Stomach (tissue), 8 donors: ENCODE measurements at regions not wholly inside any gene's neighbourhood (a gene's known extent, or its start where the extent isn't known, plus 50 kb on each side); places are given as distances from the start of the nearest gene placed in this dataset.
"Not testable (repeated sequence)": the region's sequence is repeated elsewhere in the genome, so short reads cannot be mapped to it uniquely, and the experiment has no call there.

Experiments used
- DNase-seq, 2 donors: peaks; one replicate each; pipeline versions ENCODE4 v3.0.0 to v3.0.0-alpha.2; 2013 to 2019
- H3K27ac ChIP-seq, 5 donors: fragments of 200-600 bp in 4 of 5; sonication (generic) in 4 of 5; one replicate each; pipeline ENCODE4 v1.5.1; 2013 to 2019; ENCODE audit warnings: mild to moderate bottlenecking in 1 of 5, moderate library complexity in 1 of 5
- H3K27me3 ChIP-seq, 3 donors: fragments of 200-600 bp; sonication (generic); one replicate each; pipeline ENCODE4 v1.5.1; 2017 to 2019; ENCODE audit warnings: mixed run types in 1 of 3
- H3K36me3 ChIP-seq, 4 donors: fragments of 200-600 bp; sonication (generic); 1 replicate in 3 of 4; 2 replicates in 1 of 4; pipeline ENCODE4 v1.5.1; 2016 to 2019
- H3K4me1 ChIP-seq, 4 donors: fragments of 200-600 bp; sonication (generic); one replicate each; pipeline ENCODE4 v1.5.1; 2016 to 2019
- H3K4me3 ChIP-seq, 4 donors: fragments of 200-600 bp; sonication (generic) in 3 of 4; one replicate each; pipeline ENCODE4 v1.5.1; 2016 to 2019; ENCODE audit warnings: mild to moderate bottlenecking in 1 of 4
- H3K9me3 ChIP-seq, 4 donors: fragments of 200-600 bp; sonication (generic); one replicate each; pipeline ENCODE4 v1.5.1; 2016 to 2019
- CTCF ChIP-seq, 7 experiments: fragments of 450-650 bp in 4 of 7; fragments of 200-600 bp in 3 of 7; sonication (generic) in 3 of 7; IDR thresholded peaks; one replicate each; pipeline ENCODE4 v1.5.1; 2016 to 2019; ENCODE audit warnings: antibody characterized with exemption in 7 of 7, control low read depth in 2 of 7, mild to moderate bottlenecking in 1 of 7
- EP300 ChIP-seq: sonication (generic); formaldehyde crosslinking; IDR thresholded peaks from one replicate; pipeline ENCODE4 v1.6.1; 2017; ENCODE audit warnings: antibody characterized with exemption
- POLR2A ChIP-seq, 4 donors: fragments of 450-650 bp; IDR thresholded peaks; one replicate each; pipeline ENCODE4 v1.6.1; 2016; ENCODE audit warnings: antibody characterized with exemption in 4 of 4, control low read depth in 2 of 4, mild to moderate bottlenecking in 1 of 4, moderate library complexity in 1 of 4
- POLR2AphosphoS5 ChIP-seq, 3 donors: sonication (generic); formaldehyde crosslinking; IDR thresholded peaks; one replicate each; pipeline ENCODE4 v1.6.1; 2016; ENCODE audit warnings: antibody characterized with exemption in 3 of 3
- WGBS, 5 donors: extraction: QIAGEN DNeasy Blood & Tissue Kit in 3 of 5; methylation state at CpG; one replicate each; pipeline versions ENCODE4 v1.1.5 to v1.1.7; 2013 to 2018; 5-methylcytosine and 5-hydroxymethylcytosine counted together
- intact Hi-C: fragments of 100-400 bp; cut with DNase I; formaldehyde crosslinking; loops from one replicate; pipeline ENCODE4 v1.15.1; 2023; ENCODE audit warnings: low total_unique reads
- donor health status: healthy with polysubstance abuse.
- donor health status: Bipolar disorder and iron deficiency.
- donor health status: healthy.

GRCh38 chr15:96974761-96975160 is 644.3 kb downstream of the NR2F2 start:
- Histone ChIP-seq H3K36me3 (no peaks in the 10 kb centered on the region), H3K4me1 (no peaks in the 10 kb centered on the region), H3K27me3 (no peaks in the 10 kb centered on the region), H3K4me3 (no peak overlapping the region), H3K27ac (no peak overlapping the region), H3K9me3 (no peaks in the 10 kb centered on the region)
- TF ChIP-seq POLR2AphosphoS5 (IDR thresholded peaks at IDR 0.05) (no peak), CTCF (IDR thresholded peaks at IDR 0.05) (no peak), EP300 (no peak), POLR2A (IDR thresholded peaks at IDR 0.05) (no peak)
- no peak for DNase-seq
- intact Hi-C loops = no loop called here

DNA sequence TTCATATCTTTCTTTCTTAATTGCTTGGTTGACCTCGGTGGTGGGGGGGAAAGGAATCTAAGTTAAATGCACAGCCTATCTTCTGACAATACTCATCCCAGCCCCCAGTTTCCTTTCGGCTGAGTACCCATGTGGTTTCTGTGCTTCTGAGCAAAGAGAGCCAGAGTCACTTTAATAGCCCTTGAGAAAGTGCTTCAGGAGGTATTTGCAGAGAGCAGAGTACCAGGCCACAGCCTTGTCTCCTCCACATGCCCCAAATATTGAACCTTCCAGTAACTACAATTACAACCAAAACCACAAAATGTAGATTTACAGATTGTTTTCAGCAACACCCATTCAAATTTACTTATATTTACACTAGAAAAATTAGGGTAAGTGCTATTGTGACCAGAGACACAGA is 647.4 kb downstream of the NR2F2 start:
- DNase-seq = no peak
- TF ChIP-seq POLR2A (IDR thresholded peaks at IDR 0.05) (no peak), CTCF (IDR thresholded peaks at IDR 0.05) (no peak), POLR2AphosphoS5 (IDR thresholded peaks at IDR 0.05) (no peak), EP300 (no peak)
- 22 to 62% (median 58%) methylated on average over 2 of the region's 2 CpGs for WGBS, 5 donors
- no peaks in the 10 kb centered on the region for H3K27me3 ChIP-seq
- H3K4me1 ChIP-seq = no peaks in the 10 kb centered on the region
- no peak overlapping the region for H3K4me3 ChIP-seq
- no peaks in the 10 kb centered on the region for H3K9me3 ChIP-seq
- H3K36me3 ChIP-seq = no peaks in the 10 kb centered on the region
- H3K27ac ChIP-seq = peak overlapping the region in 1 of 5 donors; percentile 11
- intact Hi-C loops = no loop called here

DNA sequence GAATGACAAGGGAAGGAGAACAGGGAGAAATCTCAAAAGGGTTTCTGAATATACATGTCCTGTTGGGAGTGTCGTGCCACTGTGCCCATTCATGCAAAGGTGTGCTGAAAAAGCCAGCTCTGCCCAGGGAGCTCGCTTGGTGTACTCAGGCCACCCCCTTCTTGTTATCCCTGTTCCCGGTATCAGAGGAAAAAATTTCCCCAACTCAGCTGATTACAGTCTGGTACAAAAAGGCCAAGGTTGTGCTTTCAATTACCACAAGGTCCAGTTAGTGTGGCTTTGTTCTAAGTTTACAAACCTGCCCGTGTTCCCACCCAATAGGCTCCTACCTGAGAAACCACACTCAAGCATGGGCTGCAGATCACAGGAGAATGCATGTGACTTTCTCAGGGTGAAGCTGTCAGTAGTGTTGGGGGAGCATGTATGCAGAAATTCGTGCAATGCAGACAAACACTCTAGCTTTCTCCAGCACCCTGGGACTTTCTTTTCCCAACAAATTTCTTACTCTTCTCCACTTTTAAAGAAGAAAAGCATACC is 648.5 kb downstream of the NR2F2 start:
- no peak overlapping the region for H3K4me3 ChIP-seq
- peaks cover 0 to 2% (median 0%) of the 10 kb centered on the region in 4 donors for H3K9me3 ChIP-seq
- no peak overlapping the region for H3K27ac ChIP-seq
- WGBS, 5 donors = 24 to 61% (median 30%) methylated on average over 5 of the region's 5 CpGs
- intact Hi-C loops = no loop called here
- H3K36me3 ChIP-seq = no peaks in the 10 kb centered on the region
- TF ChIP-seq POLR2A (IDR thresholded peaks at IDR 0.05) = no peak
- no peak for TF ChIP-seq CTCF (IDR thresholded peaks at IDR 0.05)
- no peak for TF ChIP-seq EP300
- no peak for TF ChIP-seq POLR2AphosphoS5 (IDR thresholded peaks at IDR 0.05)
- H3K27me3 ChIP-seq = no peaks in the 10 kb centered on the region
- peak in 1 of 2 donors; percentile 41 for DNase-seq
- no peaks in the 10 kb centered on the region for H3K4me1 ChIP-seq

GRCh38 chr15:96984121-96984671 is 653.7 kb downstream of the NR2F2 start:
- H3K27ac ChIP-seq, H3K27me3 ChIP-seq, DNase-seq, H3K4me1 ChIP-seq, intact Hi-C loops, H3K4me3 ChIP-seq, H3K36me3 ChIP-seq: not testable (repeated sequence)
- H3K9me3 ChIP-seq = peaks cover 0 to 14% (median 9%) of the 10 kb centered on the region in 4 donors
- 94 to 98% (median 96%) methylated on average over 34 to 58 of the region's 58 CpGs for WGBS, 5 donors

GRCh38 chr15:96992817-96993216 is 662.3 kb downstream of the NR2F2 start:
- Histone ChIP-seq H3K27me3 (no peaks in the 10 kb centered on the region), H3K4me3 (no peak overlapping the region), H3K36me3 (no peaks in the 10 kb centered on the region), H3K9me3 (peaks cover 0 to 14% (median 8%) of the 10 kb centered on the region in 4 donors), H3K4me1 (no peaks in the 10 kb centered on the region), H3K27ac (no peak overlapping the region)
- no peak for TF ChIP-seq POLR2A (IDR thresholded peaks at IDR 0.05)
- no peak for TF ChIP-seq POLR2AphosphoS5 (IDR thresholded peaks at IDR 0.05)
- TF ChIP-seq EP300 = no peak
- TF ChIP-seq CTCF (IDR thresholded peaks at IDR 0.05) = no peak
- 64 to 76% (median 71%) methylated on average over 5 of the region's 5 CpGs for WGBS, 5 donors
- DNase-seq = no peak
- intact Hi-C loops = no loop called here
